ENCODE measurements at regions not wholly inside any gene's neighbourhood (a gene's known extent, or its start where the extent isn't known, plus 50 kb on each side); places are given as distances from the start of the nearest gene placed in this dataset.

DNA sequence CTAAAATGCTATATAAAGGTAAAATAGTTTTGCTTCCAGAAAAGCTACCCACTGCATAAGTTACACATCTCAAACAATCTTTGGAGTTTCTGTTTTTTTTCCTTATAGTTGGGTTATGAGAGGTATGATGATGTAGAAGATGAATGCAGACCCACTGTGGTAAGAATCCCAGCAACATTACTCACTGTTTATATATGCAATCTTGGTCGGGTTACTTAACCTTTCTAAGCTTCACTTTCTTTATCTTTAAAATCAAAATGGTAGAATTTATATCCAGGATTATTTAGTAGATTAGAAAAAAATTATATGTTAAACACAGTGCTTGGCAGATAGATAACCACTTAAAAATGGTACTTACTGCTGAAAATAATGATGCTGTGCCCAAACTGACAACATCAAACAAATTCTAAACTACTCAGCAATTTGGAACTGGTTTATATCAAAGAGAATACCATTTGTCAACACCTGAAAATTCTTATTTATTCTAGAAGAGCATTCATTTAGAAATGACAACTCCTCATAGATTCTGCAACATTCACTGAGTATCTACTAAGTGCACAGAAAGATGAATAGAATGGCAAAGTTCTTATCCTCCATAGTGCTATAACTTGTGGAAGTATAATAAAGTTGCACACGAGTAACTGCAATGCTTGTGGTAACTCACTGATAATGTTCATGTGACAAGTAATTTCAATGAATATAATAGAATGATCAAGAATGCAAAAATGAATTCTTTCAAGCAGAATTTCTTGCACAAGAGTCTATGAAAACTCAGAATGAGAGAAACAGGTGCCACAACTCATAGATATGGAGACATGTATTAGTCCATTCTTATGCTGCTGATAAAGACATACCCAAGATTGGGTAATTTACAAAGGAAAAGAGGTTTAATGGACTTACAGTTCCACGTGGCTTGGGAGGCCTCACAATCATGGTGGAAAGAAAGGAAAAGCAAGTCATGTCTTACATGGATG is 129.0 kb upstream of the SLC7A14 start:
- no peak for TF ChIP-seq CTCF (IDR thresholded peaks at IDR 0.05; ENCODE audit: extremely low read depth, insufficient read depth, missing control alignments)
- no peak for DNase-seq (ENCODE audit: low spot score)
- in situ Hi-C loops (cut with MboI; ENCODE audit: low pct_unique_long_range_greater_than_20kb, low sequenced_read_pairs, unreplicated experiment), result no loop called here

GRCh38 chr3:170714122-170714521 is 128.2 kb upstream of the SLC7A14 start:
- no peak for DNase-seq (ENCODE audit: low spot score)
- no peak for TF ChIP-seq CTCF (IDR thresholded peaks at IDR 0.05; ENCODE audit: extremely low read depth, insufficient read depth, missing control alignments)
- in situ Hi-C loops (cut with MboI; ENCODE audit: low pct_unique_long_range_greater_than_20kb, low sequenced_read_pairs, unreplicated experiment), result no loop called here

DNA sequence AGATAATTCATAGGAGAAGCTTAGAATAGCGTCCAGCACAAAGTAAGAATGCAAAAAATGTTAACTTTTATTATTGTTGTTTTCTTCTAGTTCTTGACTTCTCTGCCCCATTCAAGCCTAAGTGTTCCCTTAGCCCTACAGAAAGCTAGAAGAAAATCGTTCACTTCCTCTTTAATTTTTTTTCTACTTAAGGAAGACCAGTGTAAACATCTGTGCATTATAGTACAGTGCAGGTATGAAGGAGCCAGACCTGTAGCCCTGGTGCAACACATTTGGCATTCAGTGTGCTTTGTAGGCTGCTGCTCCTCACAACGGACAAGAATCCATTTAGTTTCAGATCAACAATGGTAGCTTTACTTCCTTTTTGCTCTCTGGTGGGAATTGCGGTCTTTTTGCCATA is 127.8 kb upstream of the SLC7A14 start:
- in situ Hi-C loops (cut with MboI; ENCODE audit: low pct_unique_long_range_greater_than_20kb, low sequenced_read_pairs, unreplicated experiment), result no loop called here
- no peak for DNase-seq (ENCODE audit: low spot score)
- no peak for TF ChIP-seq CTCF (IDR thresholded peaks at IDR 0.05; ENCODE audit: extremely low read depth, insufficient read depth, missing control alignments)

GRCh38 chr3:170712798-170713197 is 126.9 kb upstream of the SLC7A14 start:
- no peak for TF ChIP-seq CTCF (IDR thresholded peaks at IDR 0.05; ENCODE audit: extremely low read depth, insufficient read depth, missing control alignments)
- in situ Hi-C loops (cut with MboI; ENCODE audit: low pct_unique_long_range_greater_than_20kb, low sequenced_read_pairs, unreplicated experiment), result no loop called here
- no peak for DNase-seq (ENCODE audit: low spot score)

DNA sequence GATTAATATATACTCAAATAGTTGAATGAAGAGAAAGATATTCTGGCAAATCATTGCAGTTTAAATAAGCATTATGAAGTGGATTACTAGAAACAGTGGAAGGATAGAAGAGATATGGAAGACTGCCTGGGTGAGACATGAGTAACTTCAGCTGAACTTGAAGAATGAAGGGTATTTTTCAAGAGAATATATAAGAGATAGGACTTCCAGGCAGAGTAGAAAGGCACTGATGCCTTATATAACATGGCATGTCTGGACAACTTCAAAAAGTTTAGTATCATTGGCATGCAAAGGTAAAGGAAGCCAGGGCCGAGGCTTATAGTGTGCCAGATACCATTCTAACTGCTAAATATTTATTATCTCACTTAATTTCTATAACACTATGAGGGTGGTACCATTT is 126.5 kb upstream of the SLC7A14 start:
- in situ Hi-C loops (cut with MboI; ENCODE audit: low pct_unique_long_range_greater_than_20kb, low sequenced_read_pairs, unreplicated experiment), result no loop called here
- no peak for TF ChIP-seq CTCF (IDR thresholded peaks at IDR 0.05; ENCODE audit: extremely low read depth, insufficient read depth, missing control alignments)

DNA sequence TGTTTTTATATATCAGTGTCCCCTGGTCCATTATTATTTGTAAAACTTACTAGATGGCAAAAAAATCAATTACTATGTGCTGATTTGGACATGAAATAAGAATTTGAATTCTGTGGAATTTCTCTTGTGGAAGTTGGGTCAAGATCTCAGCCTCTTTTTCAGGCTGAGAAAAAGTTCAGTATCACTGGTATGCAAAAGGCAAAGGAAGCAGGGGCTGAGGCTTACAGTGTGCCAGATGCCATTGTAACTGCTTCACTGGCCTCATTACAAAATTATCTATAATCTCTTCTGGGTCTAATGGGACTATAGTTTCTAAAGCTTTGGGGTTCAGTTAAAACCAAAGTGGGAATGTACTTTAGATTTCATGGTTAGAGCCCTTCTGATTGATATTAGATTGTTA is 125.9 kb upstream of the SLC7A14 start:
- no peak for TF ChIP-seq CTCF (IDR thresholded peaks at IDR 0.05; ENCODE audit: extremely low read depth, insufficient read depth, missing control alignments)
- no peak for DNase-seq (ENCODE audit: low spot score)
- in situ Hi-C loops (cut with MboI; ENCODE audit: low pct_unique_long_range_greater_than_20kb, low sequenced_read_pairs, unreplicated experiment), result no loop called here

More for the DNA sequence above, 126.5 kb upstream of the SLC7A14 start:
- no peak for DNase-seq (ENCODE audit: low spot score)
